Endothelial cell of umbilical vein (primary cell): ENCODE measurements at regions not wholly inside any gene's neighbourhood (a gene's known extent, or its start where the extent isn't known, plus 50 kb on each side); places are given as distances from the start of the nearest gene placed in this dataset.

Experiments used
- BruUV-seq: library from RNA; stranded (reverse); fragments of 400-500 nt; replicated peaks from 2 replicates; lab custom pipeline; 2021; lab: Mats Ljungman, UMichigan
- CTCF ChIA-PET: fragments of 300-600, 350-600 bp; sonication (Branson Sonifier 250); formaldehyde crosslinking; loops from one replicate; lab custom pipeline; 2021; ENCODE audit warnings: antibody characterized with exemption, inconsistent platforms; lab: Charles Lee
- POLR2A ChIA-PET: fragments of 300-600, 350-600 bp; sonication (Branson Sonifier 250); formaldehyde crosslinking; loops from one replicate; lab custom pipeline; 2021; ENCODE audit warnings: antibody characterized with exemption, inconsistent platforms; lab: Charles Lee
- DNase-seq: peaks from one replicate; pipeline ENCODE4 v3.0.0-alpha.2; 2011; ENCODE audit warnings: low read depth, low spot score
- FAIRE-seq: peaks from 2 replicates; lab custom pipeline; 2011; peaks lifted over from hg19 to GRCh38; lab: Jason Lieb, UNC
- H2AFZ ChIP-seq: 2 replicates; pipeline ENCODE4 v1.6.0; 2012; ENCODE audit warnings: low read depth, low read length, control low read depth, inconsistent platforms
- H3K27ac ChIP-seq: 2 replicates; pipeline ENCODE4 v1.5.1; 2011; ENCODE audit warnings: low read depth, mild to moderate bottlenecking, control low read depth, low read length, moderate library complexity; ENCODE audit not compliant: insufficient read depth
- H3K27me3 ChIP-seq, 2 experiments: 2 replicates each; pipeline versions ENCODE4 v1.6.0 to v1.6.1; 2011; ENCODE audit warnings: low read length in 2 of 2, mixed read lengths in 1 of 2; ENCODE audit not compliant: control insufficient read depth in 2 of 2, insufficient read depth in 2 of 2
- H3K36me3 ChIP-seq, 2 experiments: 2 replicates in 1 of 2; 3 replicates in 1 of 2; pipeline ENCODE4 v1.5.1; 2011; ENCODE audit warnings: low read length in 2 of 2, mild to moderate bottlenecking in 1 of 2, moderate library complexity in 1 of 2; ENCODE audit not compliant: control insufficient read depth in 2 of 2, insufficient read depth in 2 of 2; ENCODE audit errors: extremely low read depth in 1 of 2
- H3K4me1 ChIP-seq: 3 replicates; pipeline ENCODE4 v1.5.1; 2011; ENCODE audit warnings: mild to moderate bottlenecking, low read length; ENCODE audit not compliant: control insufficient read depth, insufficient read depth; ENCODE audit errors: extremely low read depth
- H3K4me2 ChIP-seq: 2 replicates; pipeline ENCODE4 v1.6.1; 2011; ENCODE audit warnings: low read length, control low read depth, mixed read lengths; ENCODE audit not compliant: insufficient read depth
- H3K4me3 ChIP-seq, 3 experiments: fragments of 200-600 bp in 1 of 3; sonication (generic), shearing (Covaris generic) in 1 of 3; replicated peaks in 1 of 3; 2 replicates each; pipeline ENCODE4 v1.5.1; 2011 to 2016; ENCODE audit warnings: control low read depth in 3 of 3, low read length in 3 of 3, mild to moderate bottlenecking in 2 of 3, inconsistent platforms in 1 of 3, low read depth in 1 of 3, moderate library complexity in 1 of 3; ENCODE audit not compliant: insufficient read depth in 1 of 3
- H3K79me2 ChIP-seq: 2 replicates; pipeline ENCODE4 v1.6.0; 2012; ENCODE audit warnings: low read length, inconsistent platforms; ENCODE audit not compliant: control insufficient read depth, insufficient read depth
- H3K9ac ChIP-seq: replicated peaks from 2 replicates; pipeline ENCODE3; 2011; ENCODE audit warnings: low read length, control low read depth; ENCODE audit not compliant: insufficient read depth; ENCODE audit errors: extremely low read depth
- H3K9me1 ChIP-seq: replicated peaks from 3 replicates; pipeline ENCODE4 v1.6.0; 2011; ENCODE audit warnings: mild to moderate bottlenecking, low read length; ENCODE audit not compliant: control insufficient read depth, insufficient read depth; ENCODE audit errors: extremely low read depth
- H3K9me3 ChIP-seq: replicated peaks from 2 replicates; pipeline ENCODE4 v1.5.1; 2012; ENCODE audit warnings: low read length, inconsistent platforms; ENCODE audit not compliant: control insufficient read depth, insufficient read depth
- H4K20me1 ChIP-seq: replicated peaks from 2 replicates; pipeline ENCODE3; 2011; ENCODE audit warnings: mild to moderate bottlenecking, low read length; ENCODE audit not compliant: control insufficient read depth, insufficient read depth; ENCODE audit errors: extremely low read depth
- CTCF ChIP-seq, 2 donors: IDR thresholded peaks; 1 replicate in 1 of 2; 2 replicates in 1 of 2; pipeline ENCODE4 v1.5.1; 2011; ENCODE audit warnings: low read length in 2 of 2, mild to moderate bottlenecking in 2 of 2, moderate library complexity in 2 of 2, control low read depth in 1 of 2, inconsistent platforms in 1 of 2, low read depth in 1 of 2; ENCODE audit not compliant: insufficient read depth in 1 of 2; ENCODE audit errors: extremely low read depth in 1 of 2
- EZH2 ChIP-seq: IDR thresholded peaks from 2 replicates; pipeline ENCODE4 v1.6.1; 2012; ENCODE audit warnings: borderline replicate concordance, low read depth, mild to moderate bottlenecking, moderate library complexity, low read length, inconsistent platforms; ENCODE audit not compliant: severe bottlenecking
- FOS ChIP-seq: IDR thresholded peaks from 2 replicates; pipeline ENCODE4 v1.6.1; 2011; ENCODE audit warnings: mild to moderate bottlenecking, low read length, moderate library complexity, borderline replicate concordance; ENCODE audit not compliant: insufficient read depth
- GATA2 ChIP-seq: IDR thresholded peaks from 2 replicates; pipeline ENCODE4 v1.7.0; 2011; ENCODE audit warnings: low read depth, mild to moderate bottlenecking, moderate library complexity, mixed read lengths, low read length; ENCODE audit not compliant: insufficient read length, insufficient read depth
- JUN ChIP-seq: IDR thresholded peaks from 2 replicates; pipeline ENCODE4 v1.6.1; 2011; ENCODE audit warnings: borderline replicate concordance, low read depth; ENCODE audit not compliant: insufficient read length, insufficient read depth
- MAX ChIP-seq: IDR thresholded peaks from 2 replicates; pipeline ENCODE4 v1.6.1; 2011; ENCODE audit not compliant: insufficient read depth, insufficient read length
- MYC ChIP-seq: IDR thresholded peaks from one replicate; pipeline ENCODE4 v1.6.1; 2011; ENCODE audit warnings: mild to moderate bottlenecking, low read depth, low read length
- POLR2A ChIP-seq: IDR thresholded peaks from 2 replicates; pipeline ENCODE4 v1.6.1; 2012; ENCODE audit warnings: low read depth, mild to moderate bottlenecking, control low read depth, low read length
- POLR2AphosphoS5 ChIP-seq: IDR thresholded peaks from 2 replicates; pipeline ENCODE4 v1.6.1; 2012; ENCODE audit warnings: low read depth, mild to moderate bottlenecking, control low read depth, low read length, moderate library complexity; ENCODE audit not compliant: insufficient read depth
- dilution Hi-C: fragments of 300-500 bp; cut with MboI; formaldehyde crosslinking; loops from one replicate; pipeline ENCODE4 v1.15.0; 2019; ENCODE audit warnings: low sequenced_read_pairs; ENCODE audit not compliant: extremely low pct_ligation_motif_present
- intact Hi-C: fragments of 100-400 bp; cut with micrococcal nuclease; formaldehyde crosslinking; loops from one replicate; pipeline ENCODE4 v1.10.0; 2022

GRCh38 chr11:131309776-131310175 is 60.6 kb upstream of the NTM start:
- Histone ChIP-seq H3K79me2 (no peaks in the 10 kb centered on the region), H2AFZ (no peak overlapping the region), H3K4me1 (no peaks in the 10 kb centered on the region), H3K9me1 (no peaks in the 10 kb centered on the region), H3K36me3 (no peaks in the 10 kb centered on the region), H3K9ac (no peak overlapping the region), H3K27ac (no peak overlapping the region), H3K4me2 (no peak overlapping the region), H3K4me3 (no peak overlapping the region), H3K27me3 (no peaks in the 10 kb centered on the region), H4K20me1 (no peaks in the 10 kb centered on the region), H3K9me3 (no peaks in the 10 kb centered on the region)
- DNase-seq (no peak), FAIRE-seq (no peak)
- dilution Hi-C loops: no loop called here
- no TSS peak for BruUV-seq
- CTCF ChIA-PET: no interaction called here
- TF ChIP-seq POLR2A (no peak), POLR2AphosphoS5 (no peak), JUN (no peak), MAX (no peak), EZH2 (no peak), CTCF (IDR thresholded peaks at IDR 0.05; ENCODE audit: extremely low read depth in 1 of 2, insufficient read depth in 1 of 2, low read depth in 1 of 2, low read length in 2 of 2) (no peak), FOS (no peak), MYC (no peak), GATA2 (no peak)
- POLR2A ChIA-PET: no interaction called here
- intact Hi-C loops: no loop called here
